ENCODE measurements at regions not wholly inside any gene's neighbourhood (a gene's known extent, or its start where the extent isn't known, plus 50 kb on each side); places are given as distances from the start of the nearest gene placed in this dataset.

DNA sequence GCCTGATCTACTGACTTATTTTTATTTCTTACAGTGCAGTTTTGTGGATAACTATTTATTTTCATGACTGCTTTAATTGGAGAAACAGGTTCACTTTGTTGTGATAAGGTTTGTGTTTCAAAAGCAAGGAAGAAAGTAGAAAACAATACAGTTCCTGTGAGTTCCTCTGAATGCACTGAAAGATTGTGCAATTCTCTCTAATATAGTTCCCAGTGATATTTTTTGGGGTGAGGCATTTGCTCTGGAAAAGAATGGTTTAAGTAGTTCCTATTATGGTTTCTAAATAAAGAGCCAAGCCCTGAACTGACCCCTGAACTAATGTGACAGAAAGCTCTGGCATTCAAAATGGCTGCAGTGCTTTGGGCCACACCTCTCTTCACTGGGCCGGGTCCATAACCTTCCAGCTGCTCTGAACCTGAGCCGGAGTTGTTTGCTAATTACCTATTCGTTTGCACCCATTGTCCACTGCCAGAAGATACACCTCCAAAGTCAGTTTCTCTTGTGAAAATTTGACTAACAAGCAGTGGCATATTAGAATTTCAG, 56.6 kb upstream of the VTCN1 start:
- no peaks in the 10 kb centered on the region for H3K36me3 Mint-ChIP-seq

DNA sequence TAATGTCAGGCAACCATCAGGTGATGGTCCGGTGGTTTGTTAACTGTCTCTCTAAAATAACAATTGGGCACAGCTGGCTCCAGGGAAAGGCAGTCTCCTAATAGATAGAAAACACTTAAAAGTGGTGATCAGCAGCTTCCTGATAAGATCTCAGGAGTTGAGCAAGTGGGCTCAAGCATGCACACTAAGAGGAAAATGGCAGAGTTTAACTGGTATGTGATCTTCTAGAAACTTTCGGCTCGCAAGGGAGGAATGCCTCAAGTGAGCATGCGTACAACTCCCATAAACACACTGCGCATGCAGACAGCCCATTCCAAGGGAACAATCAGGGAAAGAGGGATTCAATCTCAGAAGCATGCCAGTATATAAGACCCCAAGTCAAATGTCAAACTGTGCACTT, 52.2 kb upstream of the VTCN1 start:
- intact Hi-C loops (cut with micrococcal nuclease): no loop called here
- no peaks in the 10 kb centered on the region for H3K9me3 Mint-ChIP-seq

More for the DNA sequence above, 56.6 kb upstream of the VTCN1 start:
- Histone ChIP-seq H3K4me1 (ENCODE audit: control insufficient read depth, insufficient read depth, low read length) (no peaks in the 10 kb centered on the region), H3K36me3 (ENCODE audit: control insufficient read depth, insufficient read depth, low read length) (no peaks in the 10 kb centered on the region), H3K9me3 (ENCODE audit: control insufficient read depth, insufficient read depth, low read length) (no peaks in the 10 kb centered on the region), H3K27me3 (ENCODE audit: control insufficient read depth, insufficient read depth, low read length) (no peaks in the 10 kb centered on the region), H3K27ac (ENCODE audit: low read length) (no peak overlapping the region), H3K4me3 (ENCODE audit: low read length) (no peak overlapping the region)
- WGBS (ENCODE audit: insufficient coverage): 85% methylated on average over 3 of the region's 3 CpGs
- Mint-ChIP-seq H3K27ac (no peak overlapping the region), H3K27me3 (ENCODE audit: low read depth in 2 of 2) (peaks cover 11 to 18% of the 10 kb centered on the region in 2 donors), H3K4me3 (no peak overlapping the region), H3K9me3 (no peaks in the 10 kb centered on the region), H3K4me1 (no peaks in the 10 kb centered on the region)
- intact Hi-C loops (cut with micrococcal nuclease): no loop called here
- TF ChIP-seq, protein P1, sequence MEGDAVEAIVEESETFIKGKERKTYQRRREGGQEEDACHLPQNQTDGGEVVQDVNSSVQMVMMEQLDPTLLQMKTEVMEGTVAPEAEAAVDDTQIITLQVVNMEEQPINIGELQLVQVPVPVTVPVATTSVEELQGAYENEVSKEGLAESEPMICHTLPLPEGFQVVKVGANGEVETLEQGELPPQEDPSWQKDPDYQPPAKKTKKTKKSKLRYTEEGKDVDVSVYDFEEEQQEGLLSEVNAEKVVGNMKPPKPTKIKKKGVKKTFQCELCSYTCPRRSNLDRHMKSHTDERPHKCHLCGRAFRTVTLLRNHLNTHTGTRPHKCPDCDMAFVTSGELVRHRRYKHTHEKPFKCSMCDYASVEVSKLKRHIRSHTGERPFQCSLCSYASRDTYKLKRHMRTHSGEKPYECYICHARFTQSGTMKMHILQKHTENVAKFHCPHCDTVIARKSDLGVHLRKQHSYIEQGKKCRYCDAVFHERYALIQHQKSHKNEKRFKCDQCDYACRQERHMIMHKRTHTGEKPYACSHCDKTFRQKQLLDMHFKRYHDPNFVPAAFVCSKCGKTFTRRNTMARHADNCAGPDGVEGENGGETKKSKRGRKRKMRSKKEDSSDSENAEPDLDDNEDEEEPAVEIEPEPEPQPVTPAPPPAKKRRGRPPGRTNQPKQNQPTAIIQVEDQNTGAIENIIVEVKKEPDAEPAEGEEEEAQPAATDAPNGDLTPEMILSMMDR (IDR thresholded peaks at IDR 0.05): no peak
- DNase-seq (no peak), ATAC-seq (no peak)

DNA sequence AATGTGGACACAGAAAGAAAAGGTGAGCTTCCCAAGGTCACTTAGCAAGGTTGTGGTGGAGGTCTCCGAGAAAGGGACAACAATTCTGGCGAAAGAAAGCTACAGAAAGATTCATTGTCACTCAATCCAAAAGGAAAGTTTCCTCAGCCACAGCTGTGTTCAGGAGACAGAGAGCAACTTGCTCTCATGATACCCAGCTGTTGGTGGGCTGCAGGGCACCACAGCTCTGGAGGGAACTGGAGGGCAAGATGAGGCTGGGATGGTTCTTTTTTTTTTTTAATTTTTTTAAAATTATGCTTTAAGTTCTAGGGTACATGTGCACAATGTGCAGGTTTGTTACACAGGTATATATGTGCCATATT, 50.7 kb upstream of the VTCN1 start:
- H3K4me3 ChIP-seq (ENCODE audit: low read length): no peak overlapping the region
- Mint-ChIP-seq H3K4me3 (no peak overlapping the region), H3K27me3 (ENCODE audit: low read depth in 2 of 2) (peaks cover 12 to 19% of the 10 kb centered on the region in 2 donors), H3K36me3 (no peaks in the 10 kb centered on the region), H3K4me1 (no peaks in the 10 kb centered on the region), H3K27ac (no peak overlapping the region), H3K9me3 (no peaks in the 10 kb centered on the region)
- TF ChIP-seq, protein P1 (IDR thresholded peaks at IDR 0.05): no peak
- H3K36me3 ChIP-seq (ENCODE audit: control insufficient read depth, insufficient read depth, low read length): no peaks in the 10 kb centered on the region
- ATAC-seq (no peak), DNase-seq (no peak)
- H3K27me3 ChIP-seq (ENCODE audit: control insufficient read depth, insufficient read depth, low read length): no peaks in the 10 kb centered on the region
- no peak overlapping the region for H3K27ac ChIP-seq (ENCODE audit: low read length)
- WGBS (ENCODE audit: insufficient coverage): 97% methylated on average over 2 of the region's 2 CpGs
- intact Hi-C loops (cut with micrococcal nuclease): no loop called here
- no peaks in the 10 kb centered on the region for H3K4me1 ChIP-seq (ENCODE audit: control insufficient read depth, insufficient read depth, low read length)
- no peaks in the 10 kb centered on the region for H3K9me3 ChIP-seq (ENCODE audit: control insufficient read depth, insufficient read depth, low read length)

More for the DNA sequence above, 52.2 kb upstream of the VTCN1 start:
- H3K27ac Mint-ChIP-seq: no peak overlapping the region
- no peaks in the 10 kb centered on the region for H3K4me1 Mint-ChIP-seq
- Histone ChIP-seq H3K36me3 (ENCODE audit: control insufficient read depth, insufficient read depth, low read length) (no peaks in the 10 kb centered on the region), H3K27ac (ENCODE audit: low read length) (no peak overlapping the region), H3K4me3 (ENCODE audit: low read length) (no peak overlapping the region), H3K9me3 (ENCODE audit: control insufficient read depth, insufficient read depth, low read length) (no peaks in the 10 kb centered on the region), H3K27me3 (ENCODE audit: control insufficient read depth, insufficient read depth, low read length) (no peaks in the 10 kb centered on the region), H3K4me1 (ENCODE audit: control insufficient read depth, insufficient read depth, low read length) (no peaks in the 10 kb centered on the region)
- H3K4me3 Mint-ChIP-seq: no peak overlapping the region
- H3K36me3 Mint-ChIP-seq: no peaks in the 10 kb centered on the region
- no peak for ATAC-seq
- H3K27me3 Mint-ChIP-seq (ENCODE audit: low read depth in 2 of 2): peaks cover 6 to 16% of the 10 kb centered on the region in 2 donors
- WGBS (ENCODE audit: insufficient coverage): 96% methylated on average over 5 of the region's 5 CpGs
- DNase-seq: no peak
- TF ChIP-seq, protein P1 (IDR thresholded peaks at IDR 0.05): no peak

DNA sequence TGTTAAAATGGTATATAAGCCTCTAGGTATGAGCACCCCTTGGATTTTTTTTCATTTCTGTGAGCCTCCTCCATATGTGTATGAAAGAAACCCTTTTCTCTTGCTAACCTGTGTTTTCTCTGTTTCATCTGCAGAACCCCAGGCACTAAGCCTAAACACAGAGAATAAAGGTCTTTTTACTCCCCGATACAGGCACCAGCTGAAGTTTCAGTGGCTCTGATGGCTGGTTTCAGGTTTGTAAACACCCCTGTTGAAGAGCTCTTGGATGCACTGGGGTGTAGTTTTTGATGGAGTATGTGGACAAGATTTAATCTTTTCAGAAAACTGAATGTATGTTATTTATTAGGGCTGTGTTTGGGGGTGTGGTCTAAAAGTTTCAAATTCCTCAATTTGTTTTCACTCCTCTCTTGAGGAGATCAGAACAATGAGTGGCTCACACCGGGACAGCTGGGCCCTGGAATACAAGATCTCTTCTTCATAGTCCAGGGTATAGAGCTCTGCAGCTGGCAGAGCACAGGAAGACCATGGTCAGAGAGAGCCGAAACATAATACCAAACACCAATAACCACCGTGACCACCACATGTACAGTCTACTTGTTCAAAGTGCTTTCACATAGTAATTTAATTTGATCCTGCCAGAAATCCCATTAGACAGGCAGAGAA, 50.2 kb upstream of the VTCN1 start:
- H3K27ac ChIP-seq (ENCODE audit: low read length): no peak overlapping the region
- Mint-ChIP-seq H3K27me3 (ENCODE audit: low read depth in 2 of 2) (peaks cover 17 to 19% of the 10 kb centered on the region in 2 donors), H3K4me1 (no peaks in the 10 kb centered on the region), H3K27ac (no peak overlapping the region), H3K4me3 (no peak overlapping the region), H3K36me3 (no peaks in the 10 kb centered on the region), H3K9me3 (no peaks in the 10 kb centered on the region)
- intact Hi-C loops (cut with micrococcal nuclease): no loop called here
- DNase-seq (no peak), ATAC-seq (no peak)
- TF ChIP-seq, protein P1 (IDR thresholded peaks at IDR 0.05): no peak
- 84% methylated on average over 4 of the region's 4 CpGs for WGBS (ENCODE audit: insufficient coverage)
- H3K4me3 ChIP-seq (ENCODE audit: low read length): no peak overlapping the region
- no peaks in the 10 kb centered on the region for H3K36me3 ChIP-seq (ENCODE audit: control insufficient read depth, insufficient read depth, low read length)
- H3K9me3 ChIP-seq (ENCODE audit: control insufficient read depth, insufficient read depth, low read length): no peaks in the 10 kb centered on the region
- H3K27me3 ChIP-seq (ENCODE audit: control insufficient read depth, insufficient read depth, low read length): no peaks in the 10 kb centered on the region
- H3K4me1 ChIP-seq (ENCODE audit: control insufficient read depth, insufficient read depth, low read length): no peaks in the 10 kb centered on the region
